Loucy (cell line): ENCODE measurements at regions not wholly inside any gene's neighbourhood (a gene's known extent, or its start where the extent isn't known, plus 50 kb on each side); places are given as distances from the start of the nearest gene placed in this dataset.
A peak's percentile ranks its signal among the peaks of the same experiment; 100 is the strongest.

Experiments used
- H2AFZ ChIP-seq: fragments of 200-600 bp; sonication (generic); 2 replicates; pipeline ENCODE4 v1.6.0; 2016; ENCODE audit warnings: antibody characterized with exemption, mild to moderate bottlenecking, low read length, moderate library complexity
- H3F3A ChIP-seq: fragments of 200-600 bp; 2 replicates; pipeline ENCODE4 v1.6.0; 2016; ENCODE audit warnings: antibody characterized with exemption, low read depth, mild to moderate bottlenecking
- H3K27me3 ChIP-seq: fragments of 200-600 bp; sonication (generic); 2 replicates; pipeline ENCODE4 v1.6.1; 2014; ENCODE audit warnings: low read length, mild to moderate bottlenecking; ENCODE audit not compliant: insufficient read depth, poor library complexity, severe bottlenecking
- H3K36me3 ChIP-seq: fragments of 200-600 bp; sonication (generic); 2 replicates; pipeline ENCODE4 v1.6.1; 2016; ENCODE audit warnings: low read length; ENCODE audit not compliant: insufficient read depth
- H3K4me1 ChIP-seq: fragments of 200-600 bp; sonication (generic); 2 replicates; pipeline ENCODE4 v1.5.1; 2014; ENCODE audit warnings: low read length, mild to moderate bottlenecking; ENCODE audit not compliant: insufficient read depth, poor library complexity, severe bottlenecking
- H3K4me2 ChIP-seq: fragments of 200-600 bp; sonication (generic); 2 replicates; pipeline ENCODE4 v1.6.0; 2014; ENCODE audit warnings: antibody characterized with exemption, low read length, low read depth, mild to moderate bottlenecking; ENCODE audit not compliant: poor library complexity, severe bottlenecking
- H3K4me3 ChIP-seq: fragments of 200-600 bp; sonication (generic); 2 replicates; pipeline ENCODE4 v1.5.1; 2014; ENCODE audit warnings: low read length, mild to moderate bottlenecking, mixed read lengths; ENCODE audit not compliant: poor library complexity, severe bottlenecking
- H3K79me2 ChIP-seq: fragments of 200-600 bp; sonication (generic); 2 replicates; pipeline ENCODE4 v1.6.1; 2014; ENCODE audit warnings: low read length; ENCODE audit not compliant: insufficient read depth
- H3K9ac ChIP-seq: fragments of 200-600 bp; sonication (generic); 2 replicates; pipeline ENCODE4 v1.6.0; 2014; ENCODE audit warnings: mild to moderate bottlenecking, low read depth, low read length, moderate library complexity; ENCODE audit not compliant: poor library complexity, severe bottlenecking
- H3K9me2 ChIP-seq: fragments of 200-600 bp; sonication (generic); replicated peaks from 2 replicates; pipeline ENCODE4 v1.6.1; 2016; ENCODE audit warnings: low read depth, low read length, mixed read lengths
- H3K9me3 ChIP-seq: fragments of 200-600 bp; sonication (generic); 2 replicates; pipeline ENCODE4 v1.6.1; 2014; ENCODE audit warnings: mild to moderate bottlenecking, antibody characterized with exemption, low read length, low read depth; ENCODE audit not compliant: insufficient read depth
- H4K20me1 ChIP-seq: fragments of 200-600 bp; sonication (generic); 2 replicates; pipeline ENCODE4 v1.6.0; 2014; ENCODE audit warnings: antibody characterized with exemption, low read length, mild to moderate bottlenecking; ENCODE audit not compliant: insufficient read depth, poor library complexity, severe bottlenecking
- EZH2phosphoT487 ChIP-seq: fragments of 200-600 bp; IDR thresholded peaks from 2 replicates; pipeline ENCODE4 v1.6.1; 2018; ENCODE audit warnings: antibody characterized with exemption, mild to moderate bottlenecking, moderate library complexity, borderline replicate concordance
- TF ChIP-seq, protein P1 (sequence below): fragments of 200-600 bp; sonication (generic); conservative IDR thresholded peaks from 2 replicates; pipeline ENCODE4 v1.5.1; 2014; ENCODE audit warnings: mild to moderate bottlenecking, antibody characterized with exemption, low read length

DNA sequence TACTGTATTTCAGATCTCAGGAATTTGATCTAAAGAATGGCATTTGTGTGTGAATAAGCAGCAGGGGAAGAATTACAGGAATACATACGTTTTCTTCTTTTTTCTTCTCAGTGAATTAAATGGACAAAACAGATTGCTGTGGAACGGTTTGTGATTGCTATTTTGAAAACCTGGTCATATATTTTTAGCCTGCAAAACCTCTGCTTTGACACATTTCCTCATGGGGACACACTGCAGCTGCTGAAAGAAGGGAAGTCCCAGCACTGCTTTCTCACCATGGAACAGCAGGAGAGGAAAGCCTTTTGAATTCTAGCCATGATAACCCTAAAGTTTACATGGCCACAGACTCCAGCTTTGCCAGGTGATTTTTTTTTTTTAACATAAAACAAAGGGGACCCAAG lies 315.0 kb downstream of the OXSM start:
- no peak for TF ChIP-seq EZH2phosphoT487
- TF ChIP-seq, protein P1, sequence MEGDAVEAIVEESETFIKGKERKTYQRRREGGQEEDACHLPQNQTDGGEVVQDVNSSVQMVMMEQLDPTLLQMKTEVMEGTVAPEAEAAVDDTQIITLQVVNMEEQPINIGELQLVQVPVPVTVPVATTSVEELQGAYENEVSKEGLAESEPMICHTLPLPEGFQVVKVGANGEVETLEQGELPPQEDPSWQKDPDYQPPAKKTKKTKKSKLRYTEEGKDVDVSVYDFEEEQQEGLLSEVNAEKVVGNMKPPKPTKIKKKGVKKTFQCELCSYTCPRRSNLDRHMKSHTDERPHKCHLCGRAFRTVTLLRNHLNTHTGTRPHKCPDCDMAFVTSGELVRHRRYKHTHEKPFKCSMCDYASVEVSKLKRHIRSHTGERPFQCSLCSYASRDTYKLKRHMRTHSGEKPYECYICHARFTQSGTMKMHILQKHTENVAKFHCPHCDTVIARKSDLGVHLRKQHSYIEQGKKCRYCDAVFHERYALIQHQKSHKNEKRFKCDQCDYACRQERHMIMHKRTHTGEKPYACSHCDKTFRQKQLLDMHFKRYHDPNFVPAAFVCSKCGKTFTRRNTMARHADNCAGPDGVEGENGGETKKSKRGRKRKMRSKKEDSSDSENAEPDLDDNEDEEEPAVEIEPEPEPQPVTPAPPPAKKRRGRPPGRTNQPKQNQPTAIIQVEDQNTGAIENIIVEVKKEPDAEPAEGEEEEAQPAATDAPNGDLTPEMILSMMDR = no peak
- Histone ChIP-seq H3K4me2 (no peak overlapping the region), H4K20me1 (no peaks in the 10 kb centered on the region), H3K36me3 (no peaks in the 10 kb centered on the region), H3K9me2 (no peaks in the 10 kb centered on the region), H3K4me1 (peaks cover 9% of the 10 kb centered on the region), H3K27me3 (no peaks in the 10 kb centered on the region), H3K4me3 (no peak overlapping the region), H3K9me3 (no peaks in the 10 kb centered on the region), H3K79me2 (no peaks in the 10 kb centered on the region), H3F3A (no peaks in the 10 kb centered on the region), H3K9ac (no peak overlapping the region), H2AFZ (no peak overlapping the region; the same call in 1 of the 2 replicates)

DNA sequence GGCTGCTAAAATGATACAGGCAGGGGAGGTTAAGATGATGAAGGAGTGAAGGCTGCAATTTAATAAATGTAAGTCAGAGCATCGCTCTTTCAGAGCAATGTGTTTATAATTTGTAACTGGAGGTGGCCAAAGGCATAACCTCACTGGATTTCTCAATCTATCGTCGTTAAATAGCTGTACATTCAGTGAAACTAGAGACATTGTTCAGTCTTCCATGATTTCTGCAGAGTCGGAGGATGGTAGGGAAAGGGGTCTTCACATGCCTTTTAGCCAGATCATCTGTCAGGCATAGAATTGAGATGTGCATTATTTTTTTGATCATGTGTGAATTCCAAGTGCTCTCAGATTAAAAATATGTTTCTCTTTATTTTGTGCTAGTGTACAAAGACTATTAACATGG lies 315.4 kb downstream of the OXSM start:
- H3F3A ChIP-seq = no peaks in the 10 kb centered on the region
- H3K9me2 ChIP-seq = no peaks in the 10 kb centered on the region
- no peaks in the 10 kb centered on the region for H3K79me2 ChIP-seq
- H3K9me3 ChIP-seq = no peaks in the 10 kb centered on the region
- TF ChIP-seq, protein P1 = no peak
- TF ChIP-seq EZH2phosphoT487 = no peak
- H3K9ac ChIP-seq = no peak overlapping the region
- no peak overlapping the region for H2AFZ ChIP-seq
- H3K4me2 ChIP-seq = no peak overlapping the region
- H4K20me1 ChIP-seq = no peaks in the 10 kb centered on the region
- H3K4me3 ChIP-seq = no peak overlapping the region
- peaks cover 9% of the 10 kb centered on the region for H3K4me1 ChIP-seq
- H3K36me3 ChIP-seq = no peaks in the 10 kb centered on the region
- no peaks in the 10 kb centered on the region for H3K27me3 ChIP-seq

DNA sequence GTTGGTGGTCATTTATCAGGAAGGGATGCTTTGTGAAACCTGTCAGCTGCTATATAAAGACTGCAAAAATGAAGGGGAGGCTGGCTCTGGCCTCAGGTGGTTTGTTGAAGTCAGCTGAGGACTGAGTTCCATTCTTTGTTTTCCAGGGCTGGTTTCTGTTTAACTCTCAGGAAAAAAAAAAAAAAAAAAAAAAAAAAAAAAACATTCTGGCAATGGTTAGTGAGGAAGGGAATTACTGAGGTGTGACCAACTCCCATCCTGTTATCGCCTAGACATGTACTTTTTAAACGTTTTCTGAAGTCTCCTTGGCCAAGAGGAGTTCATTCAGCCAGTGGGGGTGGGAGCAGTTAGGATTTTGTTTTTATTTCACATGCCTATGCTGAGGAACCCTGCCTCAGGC lies 316.3 kb downstream of the OXSM start:
- Histone ChIP-seq H3K36me3 (no peaks in the 10 kb centered on the region), H3F3A (no peaks in the 10 kb centered on the region), H3K9ac (no peak overlapping the region), H3K4me3 (no peak overlapping the region), H3K27me3 (no peaks in the 10 kb centered on the region), H3K9me2 (no peaks in the 10 kb centered on the region), H3K4me2 (peak overlapping the region; percentile 9), H2AFZ (no peak overlapping the region), H3K9me3 (no peaks in the 10 kb centered on the region), H3K79me2 (no peaks in the 10 kb centered on the region), H4K20me1 (no peaks in the 10 kb centered on the region), H3K4me1 (peaks cover 9% of the 10 kb centered on the region)
- TF ChIP-seq, protein P1 = no peak
- TF ChIP-seq EZH2phosphoT487 = no peak
